PFSK-1 (cell line): ENCODE measurements at regions not wholly inside any gene's neighbourhood (a gene's known extent, or its start where the extent isn't known, plus 50 kb on each side); places are given as distances from the start of the nearest gene placed in this dataset.

Experiments used
- FOXP2 ChIP-seq: optimal IDR thresholded peaks from 2 replicates; pipeline ENCODE3; 2011; ENCODE audit warnings: borderline replicate concordance, control low read depth, inconsistent platforms; ENCODE audit not compliant: insufficient read depth; ENCODE audit errors: extremely low read length, extremely low read depth
- POLR2AphosphoS5 ChIP-seq: IDR thresholded peaks from 2 replicates; pipeline ENCODE4 v1.6.1; 2012; ENCODE audit warnings: low read depth, mild to moderate bottlenecking, control low read depth, low read length, moderate library complexity
- REST ChIP-seq, 2 experiments: IDR thresholded peaks; 2 replicates each; pipeline versions ENCODE4 v1.6.1 to v1.8.0; 2011 to 2012; ENCODE audit warnings: low read depth in 2 of 2, low read length in 2 of 2, control low read depth in 1 of 2, inconsistent platforms in 1 of 2, mild to moderate bottlenecking in 1 of 2, moderate library complexity in 1 of 2; ENCODE audit not compliant: insufficient read depth in 1 of 2
- SIN3A ChIP-seq: IDR thresholded peaks from 2 replicates; pipeline ENCODE4 v1.6.1; 2012; ENCODE audit warnings: mild to moderate bottlenecking, low read length, moderate library complexity, borderline replicate concordance; ENCODE audit not compliant: insufficient read depth
- TAF1 ChIP-seq: IDR thresholded peaks from 2 replicates; pipeline ENCODE4 v1.6.1; 2012; ENCODE audit warnings: low read length, control low read depth, borderline replicate concordance; ENCODE audit not compliant: insufficient read depth

GRCh38 chr1:55592122-55592521 lies 377.0 kb upstream of the USP24 start:
- no peak for TF ChIP-seq REST (IDR thresholded peaks at IDR 0.05; ENCODE audit: insufficient read depth in 1 of 2, low read depth in 2 of 2, low read length in 2 of 2)
- TF ChIP-seq TAF1 = no peak
- no peak for TF ChIP-seq POLR2AphosphoS5
- TF ChIP-seq SIN3A = no peak
- no peak for TF ChIP-seq FOXP2

GRCh38 chr1:55589671-55590297 lies 374.6 kb upstream of the USP24 start:
- TF ChIP-seq SIN3A (no peak), FOXP2 (no peak), TAF1 (no peak), REST (IDR thresholded peaks at IDR 0.05; ENCODE audit: insufficient read depth in 1 of 2, low read depth in 2 of 2, low read length in 2 of 2) (no peak), POLR2AphosphoS5 (no peak)

DNA sequence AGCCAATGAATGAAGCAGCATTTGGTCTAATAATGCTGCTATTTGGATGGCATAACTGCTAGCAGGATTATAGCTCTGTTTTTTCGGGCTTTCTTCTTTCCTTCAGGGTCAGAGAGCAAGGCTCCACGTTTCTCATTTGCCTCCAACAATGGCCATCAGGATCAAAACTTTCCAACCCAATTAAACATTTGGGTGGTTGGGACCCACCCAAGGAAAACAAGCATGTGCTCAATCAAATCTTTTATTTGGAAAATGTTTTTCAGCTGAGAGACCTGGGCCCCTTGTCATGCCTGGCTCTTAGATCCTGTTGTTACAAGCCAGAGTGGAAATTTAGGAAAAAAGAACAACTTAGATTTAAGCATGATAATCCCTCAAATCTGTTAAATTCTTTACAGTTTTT lies 373.1 kb upstream of the USP24 start:
- TF ChIP-seq TAF1 = no peak
- TF ChIP-seq REST (IDR thresholded peaks at IDR 0.05; ENCODE audit: insufficient read depth in 1 of 2, low read depth in 2 of 2, low read length in 2 of 2) = no peak
- no peak for TF ChIP-seq POLR2AphosphoS5
- no peak for TF ChIP-seq SIN3A
- TF ChIP-seq FOXP2 = no peak

- TF ChIP-seq POLR2AphosphoS5 (no peak), FOXP2 (no peak), TAF1 (no peak), REST (IDR thresholded peaks at IDR 0.05; ENCODE audit: insufficient read depth in 1 of 2, low read depth in 2 of 2, low read length in 2 of 2) (no peak), SIN3A (no peak)
These were observed 371.6 kb upstream of the USP24 start for GRCh38 chr1:55586771-55587170.
